ENCODE measurements at regions not wholly inside any gene's neighbourhood (a gene's known extent, or its start where the extent isn't known, plus 50 kb on each side); places are given as distances from the start of the nearest gene placed in this dataset.

GRCh38 chr13:82817133-82817532 is 1065.1 kb downstream of the SLITRK1 start:
- no peak overlapping the region for H3K27ac ChIP-seq (ENCODE audit: low read depth, low read length)
- H3K9me3 ChIP-seq (ENCODE audit: control insufficient read depth in 5 of 5, low read length in 5 of 5): peaks cover 0 to 8% (median 0%) of the 10 kb centered on the region in 5 donors
- no peak overlapping the region for H3K9ac ChIP-seq (ENCODE audit: low read length in 5 of 5)
- no peaks in the 10 kb centered on the region for H3K27me3 ChIP-seq (ENCODE audit: control insufficient read depth in 5 of 5, insufficient read depth in 4 of 5, low read length in 5 of 5)
- H3K4me3 ChIP-seq (ENCODE audit: low read depth in 1 of 5, low read length in 5 of 5): no peak overlapping the region
- H3K4me1 ChIP-seq (ENCODE audit: control insufficient read depth in 5 of 5, insufficient read depth in 5 of 5, low read length in 5 of 5): no peaks in the 10 kb centered on the region
- H3K36me3 ChIP-seq (ENCODE audit: control insufficient read depth in 5 of 5, insufficient read depth in 5 of 5, low read length in 5 of 5): no peaks in the 10 kb centered on the region

GRCh38 chr13:82815791-82816190 is 1066.5 kb downstream of the SLITRK1 start:
- Histone ChIP-seq H3K9me3 (ENCODE audit: control insufficient read depth in 5 of 5, low read length in 5 of 5) (peaks cover 0 to 8% (median 0%) of the 10 kb centered on the region in 5 donors), H3K27ac (ENCODE audit: low read depth, low read length) (no peak overlapping the region), H3K4me3 (ENCODE audit: low read depth in 1 of 5, low read length in 5 of 5) (no peak overlapping the region), H3K36me3 (ENCODE audit: control insufficient read depth in 5 of 5, insufficient read depth in 5 of 5, low read length in 5 of 5) (no peaks in the 10 kb centered on the region), H3K9ac (ENCODE audit: low read length in 5 of 5) (no peak overlapping the region), H3K4me1 (ENCODE audit: control insufficient read depth in 5 of 5, insufficient read depth in 5 of 5, low read length in 5 of 5) (no peaks in the 10 kb centered on the region), H3K27me3 (ENCODE audit: control insufficient read depth in 5 of 5, insufficient read depth in 4 of 5, low read length in 5 of 5) (no peaks in the 10 kb centered on the region)

GRCh38 chr13:82803341-82803740 is 1078.9 kb downstream of the SLITRK1 start:
- no peak overlapping the region for H3K9ac ChIP-seq (ENCODE audit: low read length in 5 of 5)
- H3K27ac ChIP-seq (ENCODE audit: low read depth, low read length): no peak overlapping the region
- no peaks in the 10 kb centered on the region for H3K27me3 ChIP-seq (ENCODE audit: control insufficient read depth in 5 of 5, insufficient read depth in 4 of 5, low read length in 5 of 5)
- H3K4me1 ChIP-seq (ENCODE audit: control insufficient read depth in 5 of 5, insufficient read depth in 5 of 5, low read length in 5 of 5): no peaks in the 10 kb centered on the region
- peaks cover 0 to 6% (median 0%) of the 10 kb centered on the region in 5 donors for H3K9me3 ChIP-seq (ENCODE audit: control insufficient read depth in 5 of 5, low read length in 5 of 5)
- no peak overlapping the region for H3K4me3 ChIP-seq (ENCODE audit: low read depth in 1 of 5, low read length in 5 of 5)
- no peaks in the 10 kb centered on the region for H3K36me3 ChIP-seq (ENCODE audit: control insufficient read depth in 5 of 5, insufficient read depth in 5 of 5, low read length in 5 of 5)

- no peaks in the 10 kb centered on the region for H3K36me3 ChIP-seq (ENCODE audit: control insufficient read depth in 5 of 5, insufficient read depth in 5 of 5, low read length in 5 of 5)
- H3K27me3 ChIP-seq (ENCODE audit: control insufficient read depth in 5 of 5, insufficient read depth in 4 of 5, low read length in 5 of 5): no peaks in the 10 kb centered on the region
- H3K27ac ChIP-seq (ENCODE audit: low read depth, low read length): no peak overlapping the region
- no peak overlapping the region for H3K4me3 ChIP-seq (ENCODE audit: low read depth in 1 of 5, low read length in 5 of 5)
- H3K9me3 ChIP-seq (ENCODE audit: control insufficient read depth in 5 of 5, low read length in 5 of 5): peaks cover 0 to 4% (median 0%) of the 10 kb centered on the region in 5 donors
- H3K9ac ChIP-seq (ENCODE audit: low read length in 5 of 5): no peak overlapping the region
- H3K4me1 ChIP-seq (ENCODE audit: control insufficient read depth in 5 of 5, insufficient read depth in 5 of 5, low read length in 5 of 5): no peaks in the 10 kb centered on the region
Observed at GRCh38 chr13:82802528-82802927, 1079.7 kb downstream of the SLITRK1 start.

- Histone ChIP-seq H3K4me1 (ENCODE audit: control insufficient read depth in 5 of 5, insufficient read depth in 5 of 5, low read length in 5 of 5) (no peaks in the 10 kb centered on the region), H3K27ac (ENCODE audit: low read depth, low read length) (no peak overlapping the region), H3K4me3 (ENCODE audit: low read depth in 1 of 5, low read length in 5 of 5) (no peak overlapping the region)
Observed at GRCh38 chr13:82800391-82800790, 1081.9 kb downstream of the SLITRK1 start.

GRCh38 chr13:82797876-82798275 is 1084.4 kb downstream of the SLITRK1 start:
- no peaks in the 10 kb centered on the region for H3K36me3 ChIP-seq (ENCODE audit: control insufficient read depth in 5 of 5, insufficient read depth in 5 of 5, low read length in 5 of 5)
- H3K9me3 ChIP-seq (ENCODE audit: control insufficient read depth in 5 of 5, low read length in 5 of 5): peaks cover 0 to 6% (median 0%) of the 10 kb centered on the region in 5 donors
- no peak overlapping the region for H3K27ac ChIP-seq (ENCODE audit: low read depth, low read length)
- H3K4me3 ChIP-seq (ENCODE audit: low read depth in 1 of 5, low read length in 5 of 5): no peak overlapping the region
- H3K27me3 ChIP-seq (ENCODE audit: control insufficient read depth in 5 of 5, insufficient read depth in 4 of 5, low read length in 5 of 5): no peaks in the 10 kb centered on the region
- H3K9ac ChIP-seq (ENCODE audit: low read length in 5 of 5): no peak overlapping the region
- no peaks in the 10 kb centered on the region for H3K4me1 ChIP-seq (ENCODE audit: control insufficient read depth in 5 of 5, insufficient read depth in 5 of 5, low read length in 5 of 5)

More at GRCh38 chr13:82800391-82800790, 1081.9 kb downstream of the SLITRK1 start:
- H3K9me3 ChIP-seq (ENCODE audit: control insufficient read depth in 5 of 5, low read length in 5 of 5): peaks cover 0 to 4% (median 0%) of the 10 kb centered on the region in 5 donors
- H3K36me3 ChIP-seq (ENCODE audit: control insufficient read depth in 5 of 5, insufficient read depth in 5 of 5, low read length in 5 of 5): no peaks in the 10 kb centered on the region
- no peaks in the 10 kb centered on the region for H3K27me3 ChIP-seq (ENCODE audit: control insufficient read depth in 5 of 5, insufficient read depth in 4 of 5, low read length in 5 of 5)
- H3K9ac ChIP-seq (ENCODE audit: low read length in 5 of 5): no peak overlapping the region

GRCh38 chr13:82791035-82791434 is 1091.2 kb downstream of the SLITRK1 start:
- H3K27me3 ChIP-seq (ENCODE audit: control insufficient read depth in 5 of 5, insufficient read depth in 4 of 5, low read length in 5 of 5): no peaks in the 10 kb centered on the region
- no peaks in the 10 kb centered on the region for H3K4me1 ChIP-seq (ENCODE audit: control insufficient read depth in 5 of 5, insufficient read depth in 5 of 5, low read length in 5 of 5)
- H3K36me3 ChIP-seq (ENCODE audit: control insufficient read depth in 5 of 5, insufficient read depth in 5 of 5, low read length in 5 of 5): no peaks in the 10 kb centered on the region
- H3K27ac ChIP-seq (ENCODE audit: low read depth, low read length): no peak overlapping the region
- H3K9ac ChIP-seq (ENCODE audit: low read length in 5 of 5): no peak overlapping the region
- H3K9me3 ChIP-seq (ENCODE audit: control insufficient read depth in 5 of 5, low read length in 5 of 5): peaks cover 0 to 3% (median 0%) of the 10 kb centered on the region in 5 donors
- H3K4me3 ChIP-seq (ENCODE audit: low read depth in 1 of 5, low read length in 5 of 5): no peak overlapping the region

GRCh38 chr13:82772816-82773215 is 1109.5 kb downstream of the SLITRK1 start:
- H3K4me3 ChIP-seq (ENCODE audit: low read depth in 1 of 5, low read length in 5 of 5): no peak overlapping the region

GRCh38 chr13:82766732-82767321 is 1115.4 kb downstream of the SLITRK1 start:
- no peaks in the 10 kb centered on the region for H3K36me3 ChIP-seq (ENCODE audit: control insufficient read depth in 5 of 5, insufficient read depth in 5 of 5, low read length in 5 of 5)
- no peak overlapping the region for H3K9ac ChIP-seq (ENCODE audit: low read length in 5 of 5)
- no peak overlapping the region for H3K27ac ChIP-seq (ENCODE audit: low read depth, low read length)
- no peaks in the 10 kb centered on the region for H3K4me1 ChIP-seq (ENCODE audit: control insufficient read depth in 5 of 5, insufficient read depth in 5 of 5, low read length in 5 of 5)
- peak overlapping the region in 1 of 5 donors; percentile 7 for H3K4me3 ChIP-seq (ENCODE audit: low read depth in 1 of 5, low read length in 5 of 5)
- no peaks in the 10 kb centered on the region for H3K27me3 ChIP-seq (ENCODE audit: control insufficient read depth in 5 of 5, insufficient read depth in 4 of 5, low read length in 5 of 5)
- peaks cover 0 to 13% (median 8%) of the 10 kb centered on the region in 5 donors for H3K9me3 ChIP-seq (ENCODE audit: control insufficient read depth in 5 of 5, low read length in 5 of 5)

More at GRCh38 chr13:82772816-82773215, 1109.5 kb downstream of the SLITRK1 start:
- H3K27me3 ChIP-seq (ENCODE audit: control insufficient read depth in 5 of 5, insufficient read depth in 4 of 5, low read length in 5 of 5): no peaks in the 10 kb centered on the region
- H3K9me3 ChIP-seq (ENCODE audit: control insufficient read depth in 5 of 5, low read length in 5 of 5): peaks cover 0 to 3% (median 0%) of the 10 kb centered on the region in 5 donors
- no peak overlapping the region for H3K9ac ChIP-seq (ENCODE audit: low read length in 5 of 5)
- H3K4me1 ChIP-seq (ENCODE audit: control insufficient read depth in 5 of 5, insufficient read depth in 5 of 5, low read length in 5 of 5): no peaks in the 10 kb centered on the region
- no peak overlapping the region for H3K27ac ChIP-seq (ENCODE audit: low read depth, low read length)
- H3K36me3 ChIP-seq (ENCODE audit: control insufficient read depth in 5 of 5, insufficient read depth in 5 of 5, low read length in 5 of 5): no peaks in the 10 kb centered on the region

- no peak overlapping the region for H3K4me3 ChIP-seq (ENCODE audit: low read depth in 1 of 5, low read length in 5 of 5)
- peaks cover 0 to 3% (median 0%) of the 10 kb centered on the region in 5 donors for H3K9me3 ChIP-seq (ENCODE audit: control insufficient read depth in 5 of 5, low read length in 5 of 5)
- no peaks in the 10 kb centered on the region for H3K27me3 ChIP-seq (ENCODE audit: control insufficient read depth in 5 of 5, insufficient read depth in 4 of 5, low read length in 5 of 5)
- H3K9ac ChIP-seq (ENCODE audit: low read length in 5 of 5): no peak overlapping the region
- H3K27ac ChIP-seq (ENCODE audit: low read depth, low read length): no peak overlapping the region
- no peaks in the 10 kb centered on the region for H3K4me1 ChIP-seq (ENCODE audit: control insufficient read depth in 5 of 5, insufficient read depth in 5 of 5, low read length in 5 of 5)
- no peaks in the 10 kb centered on the region for H3K36me3 ChIP-seq (ENCODE audit: control insufficient read depth in 5 of 5, insufficient read depth in 5 of 5, low read length in 5 of 5)
Observed at GRCh38 chr13:82758044-82758443, 1124.2 kb downstream of the SLITRK1 start.
